Neural cell (in vitro differentiated cells): ENCODE measurements at regions not wholly inside any gene's neighbourhood (a gene's known extent, or its start where the extent isn't known, plus 50 kb on each side); places are given as distances from the start of the nearest gene placed in this dataset.

ENCODE experiments used
- H2AFZ ChIP-seq: fragments of 200-600, 300-800 bp; sonication (generic), shearing (Covaris generic); 2 replicates; pipeline ENCODE4 v1.6.0; 2014; ENCODE audit warnings: low read depth, mild to moderate bottlenecking, antibody characterized with exemption, low read length, moderate library complexity
- H3F3A ChIP-seq: fragments of 200-600 bp; shearing (Covaris generic); 2 replicates; pipeline ENCODE4 v1.6.1; 2016; ENCODE audit warnings: mild to moderate bottlenecking, moderate library complexity, mixed read lengths, antibody characterized with exemption, low read length; ENCODE audit not compliant: insufficient read depth, poor library complexity, severe bottlenecking
- H3K27ac ChIP-seq: fragments of 200-600, 300-800 bp; sonication (generic), shearing (Covaris generic); 2 replicates; pipeline ENCODE4 v1.5.1; 2014; ENCODE audit warnings: mild to moderate bottlenecking, low read length, moderate library complexity
- H3K27me3 ChIP-seq: fragments of 300-800, 200-600 bp; sonication (generic), shearing (Covaris generic); 2 replicates; pipeline ENCODE4 v1.6.0; 2014; ENCODE audit warnings: mild to moderate bottlenecking, low read depth, low read length, moderate library complexity; ENCODE audit not compliant: insufficient read depth
- H3K36me3 ChIP-seq: fragments of 300-800, 200-600 bp; sonication (generic), shearing (Covaris generic); 2 replicates; pipeline ENCODE4 v1.5.1; 2014; ENCODE audit warnings: mild to moderate bottlenecking, antibody characterized with exemption, low read length, moderate library complexity; ENCODE audit not compliant: insufficient read depth
- H3K4me2 ChIP-seq: fragments of 300-800, 200-600 bp; sonication (generic), shearing (Covaris generic); 2 replicates; pipeline ENCODE4 v1.6.0; 2014; ENCODE audit warnings: mild to moderate bottlenecking, low read length
- H3K4me3 ChIP-seq: fragments of 300-800, 200-600 bp; sonication (generic), shearing (Covaris generic); 2 replicates; pipeline ENCODE4 v1.5.1; 2014; ENCODE audit warnings: mild to moderate bottlenecking, low read length, moderate library complexity
- H3K79me2 ChIP-seq: fragments of 200-600 bp; shearing (Covaris generic); replicated peaks from 2 replicates; pipeline ENCODE4 v1.6.0; 2014; ENCODE audit warnings: mild to moderate bottlenecking, low read length, moderate library complexity; ENCODE audit not compliant: insufficient read depth
- H3K9ac ChIP-seq: fragments of 300-800, 200-600 bp; sonication (generic), shearing (Covaris generic); 2 replicates; pipeline ENCODE4 v1.6.1; 2016; ENCODE audit warnings: mild to moderate bottlenecking, low read length, mixed read lengths
- H3K9me2 ChIP-seq: fragments of 200-600 bp; shearing (Covaris generic); 2 replicates; pipeline ENCODE4 v1.6.1; 2016; ENCODE audit warnings: mild to moderate bottlenecking, low read length, mixed read lengths; ENCODE audit not compliant: insufficient read depth
- H3K9me3 ChIP-seq: fragments of 200-600, 300-800 bp; sonication (generic), shearing (Covaris generic); 2 replicates; pipeline ENCODE4 v1.6.1; 2016; ENCODE audit warnings: mild to moderate bottlenecking, mixed run types, low read length, moderate library complexity, mixed read lengths
- H4K20me1 ChIP-seq: fragments of 200-600 bp; shearing (Covaris generic); 2 replicates; pipeline ENCODE4 v1.6.1; 2016; ENCODE audit warnings: mild to moderate bottlenecking, mixed run types; ENCODE audit not compliant: insufficient read depth
- CTCF ChIP-seq: fragments of 450-650 bp; IDR thresholded peaks from 2 replicates; pipeline ENCODE4 v1.5.1; 2014; ENCODE audit warnings: antibody characterized with exemption, mild to moderate bottlenecking, moderate library complexity; ENCODE audit not compliant: poor library complexity, severe bottlenecking
- EP300 ChIP-seq: fragments of 450-650 bp; conservative IDR thresholded peaks from 2 replicates; pipeline ENCODE4 v1.6.1; 2014; ENCODE audit warnings: antibody characterized with exemption, mild to moderate bottlenecking, moderate library complexity; ENCODE audit not compliant: poor library complexity, severe bottlenecking
- EZH2 ChIP-seq: fragments of 200-600, 300-800 bp; shearing (Covaris generic), sonication (generic); IDR thresholded peaks from 2 replicates; pipeline ENCODE4 v1.6.1; 2014; ENCODE audit warnings: antibody characterized with exemption, low read length, borderline replicate concordance, mild to moderate bottlenecking; ENCODE audit not compliant: insufficient read depth, poor library complexity, severe bottlenecking
- MXI1 ChIP-seq: fragments of 450-650 bp; conservative IDR thresholded peaks from 2 replicates; pipeline ENCODE4 v1.6.1; 2014; ENCODE audit warnings: antibody characterized with exemption, mild to moderate bottlenecking; ENCODE audit not compliant: poor library complexity, severe bottlenecking
- POLR2AphosphoS5 ChIP-seq: IDR thresholded peaks from 2 replicates; pipeline ENCODE4 v1.6.1; 2012
- RAD21 ChIP-seq: fragments of 450-650 bp; conservative IDR thresholded peaks from 2 replicates; pipeline ENCODE4 v1.6.1; 2014; ENCODE audit warnings: antibody characterized with exemption, mild to moderate bottlenecking, moderate library complexity
- REST ChIP-seq: IDR thresholded peaks from 2 replicates; pipeline ENCODE4 v1.6.1; 2012; ENCODE audit warnings: borderline replicate concordance
- SMC3 ChIP-seq: fragments of 450-650 bp; conservative IDR thresholded peaks from 2 replicates; pipeline ENCODE4 v1.6.1; 2014; ENCODE audit warnings: antibody characterized with exemption, mild to moderate bottlenecking, moderate library complexity; ENCODE audit not compliant: poor library complexity
- TAF1 ChIP-seq: IDR thresholded peaks from 2 replicates; pipeline ENCODE4 v1.6.1; 2012; ENCODE audit warnings: low read depth

GRCh38 chr2:225318440-225318839, 81.1 kb upstream of the NYAP2 start:
- Histone ChIP-seq H3K36me3 (no peaks in the 10 kb centered on the region), H3K27ac (no peak overlapping the region), H4K20me1 (no peaks in the 10 kb centered on the region), H3K9me2 (no peaks in the 10 kb centered on the region), H3F3A (no peaks in the 10 kb centered on the region), H3K4me2 (no peak overlapping the region), H2AFZ (no peak overlapping the region), H3K9ac (no peak overlapping the region), H3K9me3 (peaks cover 6% of the 10 kb centered on the region), H3K4me3 (no peak overlapping the region), H3K27me3 (no peaks in the 10 kb centered on the region), H3K79me2 (no peaks in the 10 kb centered on the region)
- TF ChIP-seq TAF1 (no peak), CTCF (no peak), EZH2 (no peak), POLR2AphosphoS5 (no peak), MXI1 (no peak), EP300 (no peak), RAD21 (no peak), SMC3 (no peak), REST (no peak)

GRCh38 chr2:225317186-225317585, 82.3 kb upstream of the NYAP2 start:
- Histone ChIP-seq H3K36me3 (no peaks in the 10 kb centered on the region), H3K4me3 (no peak overlapping the region), H3F3A (no peaks in the 10 kb centered on the region), H3K4me2 (no peak overlapping the region), H3K9ac (no peak overlapping the region), H2AFZ (no peak overlapping the region), H3K27ac (no peak overlapping the region), H4K20me1 (no peaks in the 10 kb centered on the region), H3K79me2 (no peaks in the 10 kb centered on the region), H3K9me2 (no peaks in the 10 kb centered on the region), H3K9me3 (peaks cover 6% of the 10 kb centered on the region), H3K27me3 (no peaks in the 10 kb centered on the region)
- TF ChIP-seq POLR2AphosphoS5 (no peak), SMC3 (no peak), REST (no peak), CTCF (no peak), TAF1 (no peak), RAD21 (no peak), EZH2 (no peak), MXI1 (no peak), EP300 (no peak)
